HEK293 (cell line): ENCODE measurements at regions not wholly inside any gene's neighbourhood (a gene's known extent, or its start where the extent isn't known, plus 50 kb on each side); places are given as distances from the start of the nearest gene placed in this dataset.

ENCODE experiments used
- CTCF ChIA-PET: fragments of 350-600 bp; formaldehyde crosslinking; extraction: SDS; loops from one replicate; lab custom pipeline; 2021; ENCODE audit warnings: antibody characterized with exemption; lab: Yijun Ruan, JAX
- POLR2A ChIA-PET: fragments of 300-600 bp; formaldehyde crosslinking; extraction: SDS; loops from one replicate; lab custom pipeline; 2020; ENCODE audit warnings: antibody characterized with exemption, inconsistent platforms; lab: Yijun Ruan, JAX
- H3K27ac ChIP-seq: fragments of 200-500 bp; sonication (Bioruptor generic); 2 replicates; pipeline ENCODE4 v1.5.1; 2014; ENCODE audit warnings: low read depth, low read length, control low read depth, inconsistent platforms; ENCODE audit errors: extremely low read depth
- H3K36me3 ChIP-seq, 2 experiments: fragments of 200-500 bp in 1 of 2; sonication (Bioruptor generic) in 1 of 2; 1 replicate in 1 of 2; 2 replicates in 1 of 2; pipeline ENCODE4 v1.5.1; 2014 to 2017; ENCODE audit warnings: inconsistent platforms in 2 of 2, low read length in 2 of 2; ENCODE audit not compliant: control insufficient read depth in 2 of 2, insufficient read depth in 1 of 2
- H3K4me1 ChIP-seq: fragments of 200-500 bp; sonication (Bioruptor generic); 2 replicates; pipeline ENCODE4 v1.5.1; 2014; ENCODE audit warnings: mild to moderate bottlenecking, low read length, inconsistent platforms; ENCODE audit not compliant: control insufficient read depth, insufficient read depth
- H3K4me3 ChIP-seq: 2 replicates; pipeline ENCODE4 v1.5.1; 2011; ENCODE audit warnings: low read depth, mild to moderate bottlenecking, control low read depth, low read length, moderate library complexity
- H3K9me3 ChIP-seq: fragments of 200-500 bp; sonication (Bioruptor generic); 2 replicates; pipeline ENCODE4 v1.5.1; 2014; ENCODE audit warnings: low read depth, low read length, inconsistent platforms; ENCODE audit not compliant: control insufficient read depth, insufficient read depth
- GLI2 ChIP-seq: fragments of 450-650 bp; formaldehyde crosslinking; IDR thresholded peaks from 2 replicates; pipeline ENCODE4; 2017; ENCODE audit warnings: missing biosample characterization, missing genetic modification characterization, low read depth, borderline replicate concordance
- KLF8 ChIP-seq: fragments of 450-650 bp; formaldehyde crosslinking; IDR thresholded peaks from 2 replicates; pipeline ENCODE4 v1.5.1; 2016; ENCODE audit warnings: missing biosample characterization, missing genetic modification characterization
- PRDM10 ChIP-seq: fragments of 450-650 bp; formaldehyde crosslinking; IDR thresholded peaks from 2 replicates; pipeline ENCODE4 v1.5.1; 2016; ENCODE audit warnings: missing biosample characterization, missing genetic modification characterization
- ZBTB20 ChIP-seq: fragments of 450-650 bp; formaldehyde crosslinking; IDR thresholded peaks from 2 replicates; pipeline ENCODE4 v1.5.1; 2016; ENCODE audit warnings: missing biosample characterization, missing genetic modification characterization
- ZFP69B ChIP-seq: fragments of 450-650 bp; formaldehyde crosslinking; IDR thresholded peaks from 2 replicates; pipeline ENCODE4 v1.5.1; 2016; ENCODE audit warnings: missing biosample characterization, missing genetic modification characterization
- ZNF112 ChIP-seq: fragments of 450-650 bp; formaldehyde crosslinking; IDR thresholded peaks from 2 replicates; pipeline ENCODE4 v1.5.0; 2017; ENCODE audit warnings: missing biosample characterization, missing genetic modification characterization
- ZNF146 ChIP-seq: fragments of 450-650 bp; formaldehyde crosslinking; IDR thresholded peaks from 2 replicates; pipeline ENCODE4 v1.5.1; 2016; ENCODE audit warnings: missing biosample characterization, missing genetic modification characterization
- ZNF148 ChIP-seq: fragments of 450-650 bp; formaldehyde crosslinking; IDR thresholded peaks from 2 replicates; pipeline ENCODE4 v1.5.0; 2017; ENCODE audit warnings: missing biosample characterization, missing genetic modification characterization, borderline replicate concordance
- ZNF223 ChIP-seq: fragments of 450-650 bp; formaldehyde crosslinking; IDR thresholded peaks from 2 replicates; pipeline ENCODE4 v1.5.1; 2016; ENCODE audit warnings: missing biosample characterization, missing genetic modification characterization
- ZNF26 ChIP-seq: fragments of 450-650 bp; formaldehyde crosslinking; IDR thresholded peaks from 2 replicates; pipeline ENCODE4 v1.5.1; 2016; ENCODE audit warnings: missing biosample characterization, missing genetic modification characterization
- ZNF274 ChIP-seq, 2 experiments: fragments of 200-500 bp in 1 of 2; fragments of 450-650 bp in 1 of 2; sonication (Bioruptor generic) in 1 of 2; formaldehyde crosslinking in 1 of 2; IDR thresholded peaks; 2 replicates each; pipeline versions ENCODE4 v1.5.1 to v1.6.1; 2014 to 2016; ENCODE audit warnings: borderline replicate concordance in 1 of 2, inconsistent platforms in 1 of 2, low read length in 1 of 2, missing biosample characterization in 1 of 2, missing genetic modification characterization in 1 of 2
- ZNF292 ChIP-seq: fragments of 450-650 bp; formaldehyde crosslinking; IDR thresholded peaks from 2 replicates; pipeline ENCODE4 v1.5.1; 2016; ENCODE audit warnings: low read depth, missing biosample characterization, missing genetic modification characterization, borderline replicate concordance
- ZNF354C ChIP-seq: fragments of 450-650 bp; formaldehyde crosslinking; IDR thresholded peaks from 2 replicates; pipeline ENCODE4 v1.5.1; 2016; ENCODE audit warnings: missing biosample characterization, missing genetic modification characterization, low read depth, borderline replicate concordance
- ZNF501 ChIP-seq: fragments of 450-650 bp; formaldehyde crosslinking; IDR thresholded peaks from 2 replicates; pipeline ENCODE4 v1.5.1; 2016; ENCODE audit warnings: missing biosample characterization, missing genetic modification characterization
- ZNF654 ChIP-seq: fragments of 450-650 bp; formaldehyde crosslinking; IDR thresholded peaks from 2 replicates; pipeline ENCODE4 v1.5.1; 2016; ENCODE audit warnings: low read depth, missing biosample characterization, missing genetic modification characterization
- ZNF660 ChIP-seq: fragments of 450-650 bp; IDR thresholded peaks from 2 replicates; pipeline ENCODE4 v1.5.1; 2018; ENCODE audit warnings: missing biosample characterization, mild to moderate bottlenecking, missing genetic modification characterization
- ZNF707 ChIP-seq: fragments of 450-650 bp; formaldehyde crosslinking; IDR thresholded peaks from 2 replicates; pipeline ENCODE4 v1.5.1; 2016; ENCODE audit warnings: missing biosample characterization, missing genetic modification characterization
- ZSCAN5A ChIP-seq: fragments of 450-650 bp; formaldehyde crosslinking; IDR thresholded peaks from 2 replicates; pipeline ENCODE4 v1.5.1; 2016; ENCODE audit warnings: missing biosample characterization, missing genetic modification characterization

DNA sequence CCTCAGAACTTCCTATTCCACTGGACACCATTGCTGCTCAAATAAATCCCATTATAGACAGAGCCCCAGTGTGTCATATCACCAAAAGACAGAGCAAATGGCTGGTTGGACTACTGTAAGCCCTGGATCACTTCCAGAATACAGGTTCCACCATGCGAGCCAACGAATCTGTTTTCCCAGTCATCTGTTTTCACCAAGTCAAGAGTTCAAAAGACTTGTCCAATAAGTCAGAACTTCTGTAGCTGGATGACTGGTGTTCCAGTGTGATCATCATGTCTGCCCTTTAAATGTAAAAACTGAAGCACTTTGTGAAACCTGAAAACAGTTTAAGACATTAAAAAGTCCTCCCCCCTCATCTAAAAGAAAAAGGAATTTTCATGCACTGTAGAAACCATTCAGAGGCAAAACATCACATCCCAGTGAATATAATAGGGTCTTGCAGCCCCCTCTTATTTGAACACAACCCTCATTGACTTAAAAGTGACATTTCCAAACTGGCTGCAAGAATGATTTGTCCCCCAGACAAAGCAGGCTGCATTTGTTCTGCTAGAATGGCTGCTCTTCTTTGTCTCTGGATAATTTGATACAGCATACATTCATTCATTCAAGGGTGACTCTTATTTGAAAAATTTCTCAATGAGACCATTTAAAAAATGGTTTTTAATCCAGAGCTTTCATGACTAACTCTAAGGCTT lies 64.6 kb upstream of the TANC1 start:
- no peak overlapping the region for H3K4me3 ChIP-seq
- TF ChIP-seq ZBTB20 (tag by site-specific recombination) (peak; percentile 35; the same call in 1 of the 2 replicates), ZNF501 (tag by site-specific recombination) (no peak), ZSCAN5A (tag by site-specific recombination) (no peak)
- TF ChIP-seq, all 188 proteins: peak for 1
- H3K27ac ChIP-seq, result no peak overlapping the region
- POLR2A ChIA-PET, result interaction anchor here (0.6 kb wide), 1 partner anchor 66 kb away, joined by 7 read pairs; no protein-coding TSS in a partner anchor
- H3K9me3 ChIP-seq, result no peaks in the 10 kb centered on the region
- CTCF ChIA-PET, result interaction anchor here (0.6 to 3.4 kb wide), 8 partner anchors 11 to 906 kb away, joined by 3 to 27 read pairs (median 4); no protein-coding TSS in a partner anchor
- H3K4me1 ChIP-seq, result no peaks in the 10 kb centered on the region
- H3K36me3 ChIP-seq, result no peaks in the 10 kb centered on the region

GRCh38 chr2:158904627-158905177 lies 63.7 kb upstream of the TANC1 start:
- Histone ChIP-seq H3K4me3 (no peak overlapping the region), H3K36me3 (no peaks in the 10 kb centered on the region), H3K9me3 (no peaks in the 10 kb centered on the region), H3K4me1 (no peaks in the 10 kb centered on the region), H3K27ac (no peak overlapping the region)
- TF ChIP-seq ZNF112 (no peak), ZNF274 (IDR thresholded peaks at IDR 0.05; ENCODE audit: low read length) (no peak), ZNF274 (tag by site-specific recombination; IDR thresholded peaks at IDR 0.05; ENCODE audit: borderline replicate concordance) (no peak), ZNF354C (no peak), PRDM10 (peak; percentile 55; the same call in 1 of the 2 replicates)
- TF ChIP-seq, all 188 proteins: peak for 1
- ChIA-PET CTCF (interaction anchor here (0.6 to 3.4 kb wide), 2 partner anchors 11 to 214 kb away, joined by 3 to 27 read pairs; no protein-coding TSS in a partner anchor), POLR2A (no interaction called here)

DNA sequence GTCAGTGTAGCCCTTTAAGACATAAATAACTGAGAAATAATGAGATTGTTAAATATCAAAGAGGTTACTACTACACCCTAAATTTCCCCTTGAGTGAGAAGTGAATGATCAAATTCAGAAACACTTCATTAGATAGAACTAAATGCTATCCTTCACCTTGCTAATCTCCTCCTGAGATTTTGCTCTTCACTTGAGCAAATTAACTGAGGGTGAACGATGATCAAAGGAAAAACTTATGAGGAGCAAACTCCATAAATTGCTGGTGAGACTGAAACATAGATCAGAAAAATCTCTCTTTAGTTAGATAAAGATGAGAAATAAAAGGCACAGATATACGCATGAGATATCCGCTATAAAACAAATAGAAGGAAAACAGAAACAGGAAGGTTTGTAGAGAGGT lies 63.1 kb upstream of the TANC1 start:
- no peaks in the 10 kb centered on the region for H3K4me1 ChIP-seq
- H3K9me3 ChIP-seq, result no peaks in the 10 kb centered on the region
- H3K4me3 ChIP-seq, result no peak overlapping the region
- H3K27ac ChIP-seq, result no peak overlapping the region
- CTCF ChIA-PET, result interaction anchor here (0.6 kb wide), 1 partner anchor 26 kb away, joined by 3 read pairs; no protein-coding TSS in a partner anchor
- no peaks in the 10 kb centered on the region for H3K36me3 ChIP-seq
- POLR2A ChIA-PET, result no interaction called here
- no peak for TF ChIP-seq ZNF292 (tag by site-specific recombination)
- no peak for TF ChIP-seq ZSCAN5A (tag by site-specific recombination)
- TF ChIP-seq ZNF26 (tag by site-specific recombination), result no peak
- no peak for TF ChIP-seq KLF8
- no peak for TF ChIP-seq ZNF707 (tag by site-specific recombination)
- no peak for TF ChIP-seq ZNF223 (tag by site-specific recombination)
- no peak for TF ChIP-seq ZNF660 (tag by site-specific recombination)
- TF ChIP-seq ZFP69B (tag by site-specific recombination), result no peak
- no peak for TF ChIP-seq GLI2 (tag by site-specific recombination)
- TF ChIP-seq ZNF148 (tag by site-specific recombination), result no peak
- no peak for TF ChIP-seq ZNF146 (tag by site-specific recombination)
- no peak for TF ChIP-seq ZNF654
